B cell (primary cell): ENCODE measurements at regions not wholly inside any gene's neighbourhood (a gene's known extent, or its start where the extent isn't known, plus 50 kb on each side); places are given as distances from the start of the nearest gene placed in this dataset.

Experiments
- EZH2 ChIP-seq: IDR thresholded peaks from 2 replicates; pipeline ENCODE4 v1.6.1; 2012; ENCODE audit warnings: borderline replicate concordance, low read depth, mild to moderate bottlenecking, moderate library complexity, low read length; ENCODE audit not compliant: insufficient read depth, poor library complexity, severe bottlenecking
- TF ChIP-seq, protein P1 (sequence below): fragments of 200-600 bp; IDR thresholded peaks from one replicate; pipeline ENCODE4 v1.8.0; 2022; ENCODE audit warnings: antibody characterized with exemption, mild to moderate bottlenecking

GRCh38 chr5:130243641-130244040, 339.4 kb downstream of the CHSY3 start:
- TF ChIP-seq, protein P1, sequence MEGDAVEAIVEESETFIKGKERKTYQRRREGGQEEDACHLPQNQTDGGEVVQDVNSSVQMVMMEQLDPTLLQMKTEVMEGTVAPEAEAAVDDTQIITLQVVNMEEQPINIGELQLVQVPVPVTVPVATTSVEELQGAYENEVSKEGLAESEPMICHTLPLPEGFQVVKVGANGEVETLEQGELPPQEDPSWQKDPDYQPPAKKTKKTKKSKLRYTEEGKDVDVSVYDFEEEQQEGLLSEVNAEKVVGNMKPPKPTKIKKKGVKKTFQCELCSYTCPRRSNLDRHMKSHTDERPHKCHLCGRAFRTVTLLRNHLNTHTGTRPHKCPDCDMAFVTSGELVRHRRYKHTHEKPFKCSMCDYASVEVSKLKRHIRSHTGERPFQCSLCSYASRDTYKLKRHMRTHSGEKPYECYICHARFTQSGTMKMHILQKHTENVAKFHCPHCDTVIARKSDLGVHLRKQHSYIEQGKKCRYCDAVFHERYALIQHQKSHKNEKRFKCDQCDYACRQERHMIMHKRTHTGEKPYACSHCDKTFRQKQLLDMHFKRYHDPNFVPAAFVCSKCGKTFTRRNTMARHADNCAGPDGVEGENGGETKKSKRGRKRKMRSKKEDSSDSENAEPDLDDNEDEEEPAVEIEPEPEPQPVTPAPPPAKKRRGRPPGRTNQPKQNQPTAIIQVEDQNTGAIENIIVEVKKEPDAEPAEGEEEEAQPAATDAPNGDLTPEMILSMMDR: no peak
- TF ChIP-seq EZH2: no peak
